H1 (cell line): ENCODE measurements at regions not wholly inside any gene's neighbourhood (a gene's known extent, or its start where the extent isn't known, plus 50 kb on each side); places are given as distances from the start of the nearest gene placed in this dataset.

Experiments used
- CTCF ChIA-PET: fragments of 300-600 bp; sonication (Branson Sonifier 250); formaldehyde crosslinking; loops from one replicate; lab custom pipeline; 2021; ENCODE audit not compliant: partially characterized antibody; lab: Charles Lee
- POLR2A ChIA-PET: fragments of 300-600 bp; sonication (Branson Sonifier 250); formaldehyde crosslinking; loops from one replicate; lab custom pipeline; 2021; ENCODE audit warnings: inconsistent platforms; ENCODE audit not compliant: partially characterized antibody; lab: Charles Lee
- DNase-seq, 2 experiments: peaks; one replicate each; pipeline versions ENCODE4 v3.0.0 to v3.0.0-alpha.2; 2010 to 2022; ENCODE audit warnings: low spot score in 2 of 2, low read depth in 1 of 2, mixed read lengths in 1 of 2
- FAIRE-seq: peaks from 2 replicates; lab custom pipeline; 2011; peaks lifted over from hg19 to GRCh38; lab: Jason Lieb, UNC
- H2AFZ ChIP-seq: 2 replicates; pipeline ENCODE4 v1.8.1; 2012; ENCODE audit warnings: low read length, inconsistent platforms
- H2AK5ac ChIP-seq: 2 replicates; pipeline ENCODE4 v1.6.1; 2013; ENCODE audit warnings: low read depth, low read length
- H2BK120ac ChIP-seq: replicated peaks from 2 replicates; pipeline ENCODE3; 2013; ENCODE audit warnings: low read depth, low read length, inconsistent platforms
- H2BK12ac ChIP-seq: 2 replicates; pipeline ENCODE4 v1.6.1; 2013; ENCODE audit warnings: low read depth, low read length
- H2BK15ac ChIP-seq: 2 replicates; pipeline ENCODE4 v1.6.1; 2013; ENCODE audit warnings: low read length
- H2BK20ac ChIP-seq: 2 replicates; pipeline ENCODE4 v1.6.1; 2013; ENCODE audit warnings: low read length
- H2BK5ac ChIP-seq: 2 replicates; pipeline ENCODE4 v1.6.1; 2013; ENCODE audit warnings: low read depth, low read length
- H3K14ac ChIP-seq: 2 replicates; pipeline ENCODE4 v1.6.1; 2013; ENCODE audit warnings: inconsistent platforms; ENCODE audit not compliant: insufficient read length
- H3K18ac ChIP-seq: 2 replicates; pipeline ENCODE4 v1.6.1; 2013; ENCODE audit warnings: low read length; ENCODE audit errors: extremely low read depth
- H3K23ac ChIP-seq: 2 replicates; pipeline ENCODE4 v1.6.1; 2013; ENCODE audit warnings: inconsistent platforms; ENCODE audit not compliant: insufficient read length
- H3K23me2 ChIP-seq: 2 replicates; pipeline ENCODE4 v1.6.1; 2013; ENCODE audit warnings: low read depth, low read length
- H3K27ac ChIP-seq: 2 replicates; pipeline ENCODE4 v1.6.1; 2011; ENCODE audit warnings: low read depth, low read length, inconsistent platforms
- H3K27me3 ChIP-seq, 4 experiments: replicated peaks in 1 of 4; 1 replicate in 1 of 4; 2 replicates in 3 of 4; pipeline versions ENCODE4 v1.6.1 to v1.8.1; 2011 to 2013; ENCODE audit warnings: low read length in 3 of 4, mild to moderate bottlenecking in 3 of 4, inconsistent platforms in 2 of 4, mixed read lengths in 2 of 4, moderate library complexity in 1 of 4; ENCODE audit not compliant: control insufficient read depth in 3 of 4, insufficient read depth in 3 of 4; ENCODE audit errors: extremely low read depth in 1 of 4
- H3K36me3 ChIP-seq, 4 experiments: 2 replicates each; pipeline versions ENCODE4 v1.6.1 to v1.8.1; 2011 to 2013; ENCODE audit warnings: mild to moderate bottlenecking in 4 of 4, low read length in 3 of 4, moderate library complexity in 2 of 4, control low read depth in 1 of 4, inconsistent platforms in 1 of 4; ENCODE audit not compliant: insufficient read depth in 4 of 4, control insufficient read depth in 2 of 4
- H3K4ac ChIP-seq: replicated peaks from 2 replicates; pipeline ENCODE3; 2013; ENCODE audit warnings: low read length, low read depth, mixed read lengths, inconsistent platforms; ENCODE audit not compliant: insufficient read length
- H3K4me1 ChIP-seq, 4 experiments: replicated peaks in 1 of 4; 1 replicate in 1 of 4; 2 replicates in 3 of 4; pipeline versions ENCODE4 v1.6.1 to v1.8.1; 2011 to 2013; ENCODE audit warnings: low read length in 3 of 4, inconsistent platforms in 2 of 4, mixed read lengths in 1 of 4; ENCODE audit not compliant: insufficient read depth in 4 of 4, control insufficient read depth in 3 of 4
- H3K4me2 ChIP-seq, 2 experiments: 2 replicates each; pipeline versions ENCODE4 v1.6.1 to v1.8.1; 2011 to 2013; ENCODE audit warnings: low read depth in 2 of 2, low read length in 2 of 2, control low read depth in 1 of 2, inconsistent platforms in 1 of 2, mild to moderate bottlenecking in 1 of 2; ENCODE audit not compliant: insufficient read depth in 1 of 2
- H3K4me3 ChIP-seq, 4 experiments: fragments of 200-600, 300-600 bp in 1 of 4; sonication (generic), shearing (Covaris generic), sonication (Bioruptor Twin) in 1 of 4; 2 replicates each; pipeline versions ENCODE4 v1.5.1 to v1.8.1; 2011 to 2016; ENCODE audit warnings: low read length in 4 of 4, low read depth in 3 of 4, control low read depth in 2 of 4, inconsistent platforms in 2 of 4, mild to moderate bottlenecking in 2 of 4, mixed read lengths in 1 of 4, moderate library complexity in 1 of 4; ENCODE audit not compliant: insufficient read depth in 2 of 4; ENCODE audit errors: extremely low read depth in 1 of 4
- H3K56ac ChIP-seq: replicated peaks from 2 replicates; pipeline ENCODE3; 2013; ENCODE audit warnings: low read depth, mild to moderate bottlenecking, mixed read lengths, low read length, inconsistent platforms; ENCODE audit not compliant: insufficient read length
- H3K79me1 ChIP-seq: 2 replicates; pipeline ENCODE4 v1.6.1; 2013; ENCODE audit warnings: low read depth, low read length, control low read depth
- H3K79me2 ChIP-seq, 2 experiments: 2 replicates each; pipeline versions ENCODE4 v1.6.1 to v1.8.1; 2012 to 2013; ENCODE audit warnings: low read length in 2 of 2, mild to moderate bottlenecking in 2 of 2, inconsistent platforms in 1 of 2; ENCODE audit not compliant: insufficient read depth in 2 of 2, control insufficient read depth in 1 of 2
- H3K9ac ChIP-seq, 4 experiments: replicated peaks in 1 of 4; 1 replicate in 1 of 4; 2 replicates in 3 of 4; pipeline versions ENCODE4 v1.6.1 to v1.8.1; 2011 to 2013; ENCODE audit warnings: low read depth in 3 of 4, low read length in 3 of 4, control low read depth in 2 of 4, mild to moderate bottlenecking in 2 of 4, moderate library complexity in 2 of 4, inconsistent platforms in 1 of 4; ENCODE audit errors: extremely low read depth in 1 of 4
- H3K9me3 ChIP-seq, 2 experiments: 2 replicates each; pipeline versions ENCODE4 v1.6.1 to v1.8.1; 2012 to 2013; ENCODE audit warnings: mild to moderate bottlenecking in 2 of 2, moderate library complexity in 2 of 2, control low read depth in 1 of 2, inconsistent platforms in 1 of 2, low read depth in 1 of 2, low read length in 1 of 2, mixed read lengths in 1 of 2; ENCODE audit not compliant: insufficient read depth in 2 of 2
- H4K20me1 ChIP-seq, 2 experiments: replicated peaks in 1 of 2; 2 replicates each; pipeline versions ENCODE3 to v1.8.1; 2011 to 2013; ENCODE audit warnings: inconsistent platforms in 2 of 2, low read length in 2 of 2, mild to moderate bottlenecking in 1 of 2; ENCODE audit not compliant: insufficient read depth in 2 of 2, control insufficient read depth in 1 of 2
- H4K5ac ChIP-seq: 2 replicates; pipeline ENCODE4 v1.6.1; 2013; ENCODE audit warnings: low read length, low read depth, mixed read lengths, inconsistent platforms; ENCODE audit not compliant: insufficient read length
- H4K8ac ChIP-seq: 2 replicates; pipeline ENCODE4 v1.8.0; 2013; ENCODE audit warnings: mild to moderate bottlenecking, moderate library complexity, low read length, inconsistent platforms; ENCODE audit not compliant: insufficient read depth; ENCODE audit errors: extremely low read depth
- H4K91ac ChIP-seq: replicated peaks from 2 replicates; pipeline ENCODE3; 2013; ENCODE audit warnings: low read length, mixed read lengths, inconsistent platforms; ENCODE audit not compliant: insufficient read length
- BACH1 ChIP-seq: IDR thresholded peaks from 2 replicates; pipeline ENCODE4 v1.6.1; 2012; ENCODE audit warnings: low read length, improper control_type of control experiment
- CTBP2 ChIP-seq: IDR thresholded peaks from 2 replicates; pipeline ENCODE4 v1.7.0; 2011; ENCODE audit warnings: borderline replicate concordance, mild to moderate bottlenecking, moderate library complexity, mixed read lengths, low read length; ENCODE audit not compliant: insufficient read depth, insufficient read length
- JUND ChIP-seq: IDR thresholded peaks from 2 replicates; pipeline ENCODE4 v1.6.1; 2011; ENCODE audit warnings: mild to moderate bottlenecking, improper control_type of control experiment, low read length
- MAX ChIP-seq: IDR thresholded peaks from 2 replicates; pipeline ENCODE4 v1.6.1; 2012; ENCODE audit warnings: inconsistent platforms
- NANOG ChIP-seq: IDR thresholded peaks from 2 replicates; pipeline ENCODE4 v1.6.1; 2011; ENCODE audit warnings: low read length, low read depth, mild to moderate bottlenecking, inconsistent platforms; ENCODE audit not compliant: insufficient read depth, poor library complexity, severe bottlenecking
- SP1 ChIP-seq: IDR thresholded peaks from 2 replicates; pipeline ENCODE4 v1.6.1; 2011; ENCODE audit warnings: low read depth, low read length
- ZNF274 ChIP-seq: IDR thresholded peaks from 2 replicates; pipeline ENCODE4 v1.7.0; 2012; ENCODE audit warnings: low read length, borderline replicate concordance; ENCODE audit errors: extremely low read depth
- WGBS, 2 experiments: shearing (Covaris generic) in 1 of 2; methylation state at CpG; one replicate each; pipeline versions ENCODE4 v1.1.6 to v1.1.7; 2013 to 2015; ENCODE audit warnings: low lambda C conversion rate in 2 of 2, mixed read lengths in 2 of 2, inconsistent platforms in 1 of 2, low coverage in 1 of 2, missing lambda C conversion rate in 1 of 2; ENCODE audit not compliant: insufficient replicate concordance in 2 of 2, insufficient coverage in 1 of 2, insufficient read length in 1 of 2; ENCODE audit errors: extremely low coverage in 1 of 2, missing lambda C conversion rate in 1 of 2; 5-methylcytosine and 5-hydroxymethylcytosine counted together

GRCh38 chr16:75908331-75909117 is 182.2 kb upstream of the CPHXL start:
- no peak overlapping the region for H2BK15ac ChIP-seq
- no peak overlapping the region for H2BK120ac ChIP-seq
- no peak overlapping the region for H3K23ac ChIP-seq
- no peak overlapping the region for H2AFZ ChIP-seq
- H3K4me3 ChIP-seq, result no peak overlapping the region
- H4K91ac ChIP-seq, result no peak overlapping the region
- H4K5ac ChIP-seq, result no peak overlapping the region
- FAIRE-seq (no peak), DNase-seq (no peak)
- no peaks in the 10 kb centered on the region; the same call in 1 of the 2 replicates for H3K23me2 ChIP-seq
- H2BK12ac ChIP-seq, result no peak overlapping the region
- H3K27ac ChIP-seq, result no peak overlapping the region
- H3K79me2 ChIP-seq, result no peaks in the 10 kb centered on the region
- H3K56ac ChIP-seq, result no peak overlapping the region
- POLR2A ChIA-PET, result no interaction called here
- 90% methylated on average over 10 of the region's 10 CpGs; no CpG with 5 or more reads in 1 of the 2 experiments for WGBS, 2 experiments
- H3K18ac ChIP-seq, result no peak overlapping the region
- no peaks in the 10 kb centered on the region for H3K36me3 ChIP-seq
- no peaks in the 10 kb centered on the region for H4K20me1 ChIP-seq
- H3K9me3 ChIP-seq, result no peaks in the 10 kb centered on the region
- H3K4me1 ChIP-seq, result no peaks in the 10 kb centered on the region
- H2BK5ac ChIP-seq, result no peak overlapping the region
- no peak overlapping the region for H2AK5ac ChIP-seq
- H2BK20ac ChIP-seq, result no peak overlapping the region
- CTCF ChIA-PET, result interaction anchor here (0.7 kb wide), 1 partner anchor 38 kb away, joined by 4 read pairs; no protein-coding TSS in a partner anchor
- no peaks in the 10 kb centered on the region for H3K27me3 ChIP-seq
- no peak overlapping the region for H3K9ac ChIP-seq
- H3K14ac ChIP-seq, result no peak overlapping the region
- H3K4me2 ChIP-seq, result no peak overlapping the region
- no peaks in the 10 kb centered on the region for H3K79me1 ChIP-seq
- H3K4ac ChIP-seq, result no peak overlapping the region
- H4K8ac ChIP-seq, result no peak overlapping the region
- TF ChIP-seq BACH1, result no peak
- no peak for TF ChIP-seq SP1
- TF ChIP-seq NANOG, result no peak
- no peak for TF ChIP-seq CTBP2
- TF ChIP-seq JUND, result no peak
- no peak for TF ChIP-seq ZNF274
- no peak for TF ChIP-seq MAX
